ENCODE measurements at regions not wholly inside any gene's neighbourhood (a gene's known extent, or its start where the extent isn't known, plus 50 kb on each side); places are given as distances from the start of the nearest gene placed in this dataset.

GRCh38 chr3:153783106-153783505, 338.1 kb upstream of the ARHGEF26 start:
- TF ChIP-seq CTCF (optimal IDR thresholded peaks at IDR 0.05 in 1 of 3, IDR thresholded peaks at IDR 0.05 in 1 of 3, conservative IDR thresholded peaks at IDR 0.05 in 1 of 3; ENCODE audit: extremely low read depth in 1 of 3, insufficient read depth in 2 of 3, low read length in 3 of 3) (no peak), EZH2 (IDR thresholded peaks at IDR 0.05; ENCODE audit: low read length) (no peak)
